T-helper 17 cell (primary cell): ENCODE measurements at regions not wholly inside any gene's neighbourhood (a gene's known extent, or its start where the extent isn't known, plus 50 kb on each side); places are given as distances from the start of the nearest gene placed in this dataset.
"Not testable (repeated sequence)": the region's sequence is repeated elsewhere in the genome, so short reads cannot be mapped to it uniquely, and the experiment has no call there.

Experiments
- ATAC-seq: fragments of 150-1000 bp; cut with Tn5 transposase; 2 replicates; pipeline ENCODE4 v1.10.0; 2021; ENCODE audit warnings: mild to moderate bottlenecking, moderate library complexity
- DNase-seq, 3 donors: peaks; one replicate each; pipeline versions ENCODE4 v3.0.0 to v3.0.0-alpha.2; 2020 to 2021
- H3K9me3 ChIP-seq: one replicate; pipeline ENCODE4 v1.7.0; 2013; ENCODE audit warnings: low read length, mild to moderate bottlenecking; ENCODE audit not compliant: control insufficient read depth, poor library complexity, severe bottlenecking
- H3K27ac Mint-ChIP-seq: one replicate; pipeline ENCODE4 v1.8.0; 2022; ENCODE audit warnings: mild to moderate bottlenecking, moderate library complexity, mixed read lengths
- H3K27me3 Mint-ChIP-seq: one replicate; pipeline ENCODE4 v1.8.0; 2022; ENCODE audit warnings: mixed read lengths
- H3K36me3 Mint-ChIP-seq: one replicate; pipeline ENCODE4 v1.8.0; 2022; ENCODE audit warnings: low read depth, mixed read lengths
- H3K4me1 Mint-ChIP-seq: one replicate; pipeline ENCODE4 v1.8.0; 2022; ENCODE audit warnings: mild to moderate bottlenecking, mixed read lengths
- H3K4me3 Mint-ChIP-seq: one replicate; pipeline ENCODE4 v1.8.0; 2022; ENCODE audit warnings: mild to moderate bottlenecking, moderate library complexity, mixed read lengths

DNA sequence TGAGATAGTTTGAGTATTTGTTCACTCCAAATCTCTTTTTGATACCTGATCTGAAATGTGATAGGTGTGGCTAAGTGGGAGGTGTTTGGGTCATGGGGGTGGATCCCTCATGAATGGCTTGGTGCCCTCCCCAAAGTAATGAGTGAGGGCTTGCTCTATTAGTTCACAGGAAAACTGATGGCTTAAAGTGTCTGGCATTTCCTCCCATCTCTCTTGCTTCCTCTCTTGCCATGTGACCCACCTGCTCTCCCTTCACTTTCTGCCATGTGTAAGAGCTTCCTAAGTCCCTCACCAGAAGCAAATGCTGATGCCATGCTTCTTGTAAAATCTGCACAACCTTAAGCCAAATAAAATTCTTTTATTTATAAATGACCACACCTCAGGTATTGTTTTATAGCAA, 61.1 kb downstream of the MAD2L1 start:
- H3K4me1 Mint-ChIP-seq, result no peaks in the 10 kb centered on the region
- H3K27me3 Mint-ChIP-seq, result peaks cover 54% of the 10 kb centered on the region
- no peaks in the 10 kb centered on the region for H3K36me3 Mint-ChIP-seq

DNA sequence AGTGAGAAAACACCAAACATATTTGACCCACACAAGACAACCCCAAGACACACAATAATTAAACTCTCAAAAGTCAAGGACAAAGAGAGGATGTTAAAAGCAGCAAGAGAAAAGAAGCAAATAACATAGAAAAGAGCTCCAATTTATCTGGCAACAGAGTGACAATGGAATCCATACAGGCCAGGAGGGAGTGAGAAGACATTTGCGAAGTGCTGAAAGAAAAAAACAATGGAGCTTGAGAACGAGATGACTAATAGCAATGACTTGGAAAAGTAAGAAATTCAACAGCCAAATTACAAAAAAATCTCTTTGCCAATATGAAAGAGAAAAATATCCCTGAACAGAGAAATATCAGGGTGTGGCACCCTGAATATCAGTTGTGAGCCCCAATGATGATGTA, 61.6 kb downstream of the MAD2L1 start:
- H3K9me3 ChIP-seq, result no peaks in the 10 kb centered on the region
- Mint-ChIP-seq H3K4me1 (no peaks in the 10 kb centered on the region), H3K36me3 (no peaks in the 10 kb centered on the region), H3K27ac (no peak overlapping the region), H3K27me3 (peaks cover 54% of the 10 kb centered on the region), H3K4me3 (no peak overlapping the region)
- no peak for ATAC-seq
- DNase-seq, result no peak

More for the DNA sequence above, 61.1 kb downstream of the MAD2L1 start:
- ATAC-seq, result no peak
- H3K9me3 ChIP-seq, result no peaks in the 10 kb centered on the region
- no peak overlapping the region for H3K4me3 Mint-ChIP-seq
- H3K27ac Mint-ChIP-seq, result no peak overlapping the region
- DNase-seq, result no peak

DNA sequence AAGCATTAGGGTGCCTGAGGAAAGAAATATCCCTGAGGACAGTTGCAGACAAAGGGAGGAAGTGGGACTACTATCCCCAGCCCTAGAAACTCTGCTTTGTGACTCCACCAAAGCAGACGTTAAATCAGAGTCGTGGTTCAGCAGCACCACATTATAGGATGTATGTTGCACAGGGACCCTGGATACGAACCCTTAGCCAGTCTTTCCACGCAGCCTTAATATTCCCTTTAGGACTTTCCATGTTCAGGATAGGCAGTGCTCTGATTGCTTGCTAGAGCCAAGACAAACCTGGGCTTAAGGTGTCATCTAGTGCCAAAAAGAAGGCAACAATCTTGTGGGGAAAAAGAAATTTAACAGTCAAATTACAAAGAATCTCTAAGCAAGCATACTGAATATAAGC, 62.6 kb downstream of the MAD2L1 start:
- Mint-ChIP-seq H3K4me3 (no peak overlapping the region), H3K36me3 (no peaks in the 10 kb centered on the region), H3K27ac (no peak overlapping the region), H3K4me1 (no peaks in the 10 kb centered on the region), H3K27me3 (peaks cover 44% of the 10 kb centered on the region)
- no peaks in the 10 kb centered on the region for H3K9me3 ChIP-seq
- no peak for DNase-seq
- no peak for ATAC-seq

DNA sequence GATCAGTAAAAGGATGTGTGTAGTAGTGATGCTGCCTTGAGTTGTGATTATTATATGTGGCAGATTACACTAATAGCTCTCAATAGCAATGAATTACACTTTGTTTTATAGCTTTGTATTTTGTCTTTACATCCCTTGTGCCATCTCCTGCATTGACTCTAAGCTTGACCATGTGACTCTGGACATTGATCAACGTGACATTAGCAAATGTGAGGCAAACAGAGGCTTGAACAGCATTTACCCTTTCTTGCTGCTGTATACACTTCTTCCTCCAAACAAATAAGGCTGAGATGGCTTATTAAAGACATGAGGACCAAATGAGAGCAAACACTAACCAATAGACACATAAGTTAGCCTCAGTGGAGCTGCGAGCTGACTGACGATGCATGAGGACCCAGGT, 63.5 kb downstream of the MAD2L1 start:
- no peak overlapping the region for H3K27ac Mint-ChIP-seq
- ATAC-seq, result no peak
- H3K27me3 Mint-ChIP-seq, result peaks cover 42% of the 10 kb centered on the region
- no peaks in the 10 kb centered on the region for H3K9me3 ChIP-seq
- no peaks in the 10 kb centered on the region for H3K36me3 Mint-ChIP-seq
- no peaks in the 10 kb centered on the region for H3K4me1 Mint-ChIP-seq
- no peak overlapping the region for H3K4me3 Mint-ChIP-seq
- DNase-seq, result no peak

GRCh38 chr4:120001850-120002249, 64.8 kb downstream of the MAD2L1 start:
- Mint-ChIP-seq H3K27ac (no peak overlapping the region), H3K4me3 (no peak overlapping the region), H3K4me1 (no peaks in the 10 kb centered on the region), H3K27me3 (peaks cover 31% of the 10 kb centered on the region), H3K36me3 (no peaks in the 10 kb centered on the region)
- DNase-seq, result no peak
- no peak for ATAC-seq
- no peaks in the 10 kb centered on the region for H3K9me3 ChIP-seq

- no peak for DNase-seq
- H3K4me3 Mint-ChIP-seq, result no peak overlapping the region
- peaks cover 35% of the 10 kb centered on the region for H3K27me3 Mint-ChIP-seq
- H3K9me3 ChIP-seq, result no peaks in the 10 kb centered on the region
- no peak overlapping the region for H3K27ac Mint-ChIP-seq
- H3K36me3 Mint-ChIP-seq, result no peaks in the 10 kb centered on the region
- no peak for ATAC-seq
- no peaks in the 10 kb centered on the region for H3K4me1 Mint-ChIP-seq
Measured at GRCh38 chr4:120000591-120001296, 65.9 kb downstream of the MAD2L1 start.

GRCh38 chr4:119996024-119996423, 70.6 kb downstream of the MAD2L1 start:
- not testable (repeated sequence) for ATAC-seq, H3K36me3 Mint-ChIP-seq, H3K27ac Mint-ChIP-seq, H3K4me3 Mint-ChIP-seq, H3K4me1 Mint-ChIP-seq, DNase-seq, H3K9me3 ChIP-seq
- H3K27me3 Mint-ChIP-seq, result peaks cover 25% of the 10 kb centered on the region

GRCh38 chr4:119984996-119985395, 81.7 kb downstream of the MAD2L1 start:
- Mint-ChIP-seq H3K4me1 (no peaks in the 10 kb centered on the region), H3K4me3 (no peak overlapping the region), H3K36me3 (no peaks in the 10 kb centered on the region), H3K27ac (no peak overlapping the region), H3K27me3 (peaks cover 8% of the 10 kb centered on the region)
- no peaks in the 10 kb centered on the region for H3K9me3 ChIP-seq
- no peak for ATAC-seq
- no peak for DNase-seq

- ATAC-seq (no peak), DNase-seq (no peak)
- Mint-ChIP-seq H3K4me1 (no peaks in the 10 kb centered on the region), H3K27me3 (peaks cover 13% of the 10 kb centered on the region), H3K27ac (no peak overlapping the region), H3K4me3 (no peak overlapping the region), H3K36me3 (no peaks in the 10 kb centered on the region)
- H3K9me3 ChIP-seq, result no peaks in the 10 kb centered on the region
Measured at GRCh38 chr4:119982756-119983155, 83.9 kb downstream of the MAD2L1 start.

DNA sequence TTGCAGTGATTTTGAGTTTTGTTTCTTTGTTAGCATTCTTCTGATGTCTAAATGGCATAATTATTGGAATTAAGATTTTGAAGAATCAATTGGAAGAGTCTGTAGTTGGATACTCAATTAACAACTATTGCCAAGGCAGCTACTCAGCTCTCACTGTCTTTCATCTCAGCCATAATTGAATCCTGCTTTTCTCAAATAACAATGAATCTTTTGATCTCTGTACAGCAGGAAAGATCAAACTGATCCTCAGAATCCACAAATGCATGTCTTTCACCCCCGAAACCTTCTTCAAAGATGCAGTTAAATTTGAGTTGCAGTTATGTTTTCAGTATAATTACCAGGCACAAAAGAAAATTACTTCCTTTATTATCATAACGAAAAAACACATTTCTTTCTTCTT, 86.2 kb downstream of the MAD2L1 start:
- Mint-ChIP-seq H3K4me1 (no peaks in the 10 kb centered on the region), H3K27me3 (peaks cover 22% of the 10 kb centered on the region), H3K4me3 (no peak overlapping the region), H3K27ac (no peak overlapping the region), H3K36me3 (no peaks in the 10 kb centered on the region)
- ATAC-seq (no peak), DNase-seq (no peak)
- H3K9me3 ChIP-seq, result no peaks in the 10 kb centered on the region

- ATAC-seq (no peak), DNase-seq (no peak)
- H3K4me3 Mint-ChIP-seq, result no peak overlapping the region
- H3K27ac Mint-ChIP-seq, result no peak overlapping the region
- no peaks in the 10 kb centered on the region for H3K9me3 ChIP-seq
- no peaks in the 10 kb centered on the region for H3K4me1 Mint-ChIP-seq
- no peaks in the 10 kb centered on the region for H3K36me3 Mint-ChIP-seq
- H3K27me3 Mint-ChIP-seq, result peaks cover 30% of the 10 kb centered on the region
Measured at GRCh38 chr4:119977076-119977940, 89.3 kb downstream of the MAD2L1 start.

DNA sequence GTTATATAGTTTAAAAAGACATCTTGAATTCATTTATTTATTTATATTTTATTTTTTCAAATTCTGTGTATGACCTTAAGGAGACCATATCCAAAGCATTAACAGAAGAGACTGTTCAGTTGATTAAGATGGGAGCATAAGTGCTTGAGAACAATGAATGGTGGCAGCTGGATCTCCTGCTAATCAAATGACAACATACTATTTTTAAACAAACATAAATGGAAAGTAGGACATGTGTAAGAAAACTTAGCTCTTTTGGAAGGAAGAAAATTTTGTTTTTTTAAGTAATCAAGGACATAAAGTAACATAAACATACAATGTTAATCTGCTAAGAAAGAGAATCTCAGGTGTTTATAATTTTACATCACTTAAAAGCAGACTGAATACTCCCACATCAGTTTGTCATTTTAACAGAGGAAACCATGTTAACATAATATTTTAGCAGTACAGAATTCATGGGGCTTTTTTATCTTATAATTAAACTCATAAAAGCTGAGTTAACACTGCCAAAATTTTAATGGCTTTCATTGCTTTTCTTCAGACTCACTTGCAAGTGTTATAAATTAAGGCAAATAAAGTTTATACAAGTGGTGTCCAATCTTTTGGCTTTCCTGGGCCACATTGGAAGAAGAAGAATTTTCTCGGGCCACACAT, 95.1 kb downstream of the MAD2L1 start:
- Mint-ChIP-seq H3K4me1 (no peaks in the 10 kb centered on the region), H3K27me3 (peaks cover 11% of the 10 kb centered on the region), H3K4me3 (no peak overlapping the region), H3K27ac (no peak overlapping the region), H3K36me3 (no peaks in the 10 kb centered on the region)
- ATAC-seq (no peak), DNase-seq (no peak)
- H3K9me3 ChIP-seq, result no peaks in the 10 kb centered on the region

- ATAC-seq, result no peak
- no peaks in the 10 kb centered on the region for H3K9me3 ChIP-seq
- no peaks in the 10 kb centered on the region for H3K4me1 Mint-ChIP-seq
- H3K36me3 Mint-ChIP-seq, result peaks cover 2% of the 10 kb centered on the region
- no peak overlapping the region for H3K4me3 Mint-ChIP-seq
- no peak for DNase-seq
- H3K27me3 Mint-ChIP-seq, result peaks cover 14% of the 10 kb centered on the region
- no peak overlapping the region for H3K27ac Mint-ChIP-seq
Measured at GRCh38 chr4:119962631-119963030, 104.0 kb downstream of the MAD2L1 start.
